Ureter (tissue), 1 donor: ENCODE measurements at regions not wholly inside any gene's neighbourhood (a gene's known extent, or its start where the extent isn't known, plus 50 kb on each side); places are given as distances from the start of the nearest gene placed in this dataset.

Experiments
- DNase-seq: peaks from one replicate; pipeline ENCODE4 v3.0.0-alpha.2; 2020; ENCODE audit warnings: low spot score
- donor health status: DM: yes; HTN: yes; CAD: no.

DNA sequence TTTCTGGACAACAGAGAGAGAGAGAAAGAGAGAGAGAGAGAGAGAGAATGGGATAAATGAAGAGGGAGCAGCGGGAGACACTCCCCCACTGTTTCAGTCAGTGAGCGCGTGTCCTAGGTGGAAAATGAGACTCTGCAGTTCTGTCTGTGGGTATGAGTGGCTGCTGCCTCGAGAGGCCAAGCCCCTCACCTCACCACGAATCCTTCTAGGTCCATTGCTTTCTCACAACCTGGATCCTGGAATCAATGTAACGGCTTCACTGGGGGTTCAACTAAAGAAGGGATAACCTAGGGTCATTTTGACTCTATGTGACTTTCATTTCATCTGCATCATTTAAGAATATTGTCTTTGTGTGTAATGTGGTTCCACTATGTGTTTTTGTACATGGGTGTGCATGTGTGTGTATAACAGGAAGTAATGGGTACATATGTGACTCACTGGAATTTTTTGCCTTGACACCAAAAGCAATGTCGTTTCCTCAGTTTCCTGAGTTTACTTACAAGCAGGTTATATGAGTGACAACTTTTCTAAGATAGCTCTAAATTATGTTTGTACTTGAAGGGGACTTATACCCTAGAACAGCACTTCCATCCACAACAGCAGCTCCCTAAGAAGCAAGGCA, 221.4 kb upstream of the TRIB2 start:
- no peak for DNase-seq

DNA sequence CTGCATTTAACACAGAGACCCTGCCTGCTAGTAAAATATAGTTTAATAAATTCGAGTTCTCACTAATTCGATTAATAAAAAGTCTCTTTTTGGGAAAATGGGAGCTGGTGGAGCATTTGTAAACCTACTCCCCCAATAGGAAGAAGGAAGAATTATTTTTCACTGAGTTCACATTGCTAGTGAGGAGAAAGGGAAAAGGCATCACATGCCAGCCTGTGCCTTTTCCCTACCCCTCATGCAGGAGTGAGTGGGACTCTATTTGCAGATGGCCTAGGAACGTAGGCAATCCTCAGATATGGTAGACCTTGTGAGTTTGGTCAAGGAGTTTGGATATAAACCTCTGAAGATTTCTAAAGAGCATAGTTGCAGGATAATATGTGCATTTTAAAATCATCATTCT, 218.4 kb upstream of the TRIB2 start:
- DNase-seq, result no peak

DNA sequence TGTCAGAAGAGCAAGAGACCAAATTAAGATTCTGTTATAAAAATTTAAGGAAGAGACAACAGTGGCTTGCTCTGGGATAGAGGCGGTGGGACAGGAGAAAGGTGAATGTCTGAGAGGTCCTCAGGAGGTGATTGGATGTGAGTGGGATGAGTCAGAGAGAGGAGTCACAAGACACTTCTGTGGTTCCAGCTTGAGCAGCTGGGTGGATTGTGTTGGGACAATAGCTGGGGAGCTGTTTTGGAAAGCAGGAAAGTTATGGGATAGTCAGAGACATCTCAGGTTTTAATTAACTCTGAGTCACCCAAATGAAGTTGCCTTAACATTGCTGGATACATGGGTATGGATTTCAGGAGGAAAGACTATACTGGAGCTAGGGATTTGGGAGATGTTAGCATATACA, 218.0 kb upstream of the TRIB2 start:
- no peak for DNase-seq

GRCh38 chr2:12500899-12501298, 215.8 kb upstream of the TRIB2 start:
- no peak for DNase-seq

DNA sequence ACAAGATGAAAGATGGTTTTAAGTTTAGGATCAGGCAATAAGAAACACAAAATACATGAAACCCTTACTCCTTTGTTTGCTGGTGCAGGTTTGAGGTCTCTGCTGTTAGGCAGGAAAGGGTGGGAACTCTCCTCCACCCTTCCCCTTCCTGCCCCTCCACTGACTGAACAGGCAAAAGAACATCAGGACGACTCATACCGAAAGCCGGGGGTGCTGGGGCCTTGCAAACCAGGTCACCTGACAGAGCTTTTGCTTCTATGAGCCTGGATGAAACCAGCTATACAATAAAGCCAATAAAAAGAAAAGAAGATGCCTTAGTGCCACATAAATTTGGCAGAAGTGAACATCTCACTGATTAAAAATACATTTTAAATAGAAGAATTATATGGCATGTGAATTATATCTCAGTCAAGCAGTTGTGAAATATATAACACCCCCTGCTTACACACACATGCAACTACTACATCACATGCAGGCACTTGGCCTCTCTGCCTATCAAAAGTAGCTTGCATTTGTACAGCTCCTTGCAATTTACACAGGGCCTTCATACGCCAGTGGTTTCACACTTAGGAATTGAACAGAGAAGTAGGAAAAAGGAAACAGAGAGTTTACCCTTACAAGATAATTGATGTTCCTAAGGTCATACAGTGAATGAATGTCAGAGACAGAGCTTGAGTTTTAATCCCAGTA, 215.1 kb upstream of the TRIB2 start:
- DNase-seq, result no peak

DNA sequence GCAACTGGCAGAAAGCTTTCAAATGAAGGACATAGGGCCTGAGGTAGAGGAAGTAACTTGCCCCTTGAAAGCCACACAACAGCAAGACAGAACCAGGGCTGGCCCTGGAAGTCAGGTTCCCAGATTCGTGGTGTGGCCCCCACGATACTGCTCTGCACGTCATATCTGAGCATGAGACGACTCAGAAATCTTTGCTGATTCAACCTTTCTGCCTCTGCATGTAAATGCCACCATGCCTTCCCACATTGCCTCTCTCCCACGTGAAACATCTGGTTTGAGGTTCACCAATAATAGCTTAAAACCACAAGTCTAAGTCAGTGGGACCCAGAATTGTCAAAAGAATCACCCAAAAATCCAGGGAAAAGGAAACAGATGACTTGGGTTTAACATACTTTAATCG, 214.0 kb upstream of the TRIB2 start:
- DNase-seq, result no peak

GRCh38 chr2:12504443-12504842, 212.3 kb upstream of the TRIB2 start:
- DNase-seq, result no peak

DNA sequence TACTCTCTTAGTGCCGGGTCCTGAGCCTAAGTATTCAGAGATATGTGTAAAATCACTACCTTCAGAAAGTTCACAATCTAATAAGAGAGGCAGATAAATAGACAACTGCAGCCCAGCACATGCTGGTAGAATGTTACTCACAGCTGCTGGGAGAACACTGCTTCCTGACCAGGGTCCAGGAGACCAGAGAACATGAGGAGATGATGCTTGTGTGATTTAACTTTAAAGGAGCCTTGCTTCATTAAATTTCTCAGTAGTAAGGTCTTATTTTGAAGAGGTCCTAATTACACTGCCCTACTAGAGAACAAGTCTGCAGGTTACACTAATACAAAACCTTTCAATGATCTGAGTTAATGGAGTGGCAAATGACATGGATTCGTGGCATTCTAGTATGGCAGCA, 209.9 kb upstream of the TRIB2 start:
- DNase-seq, result no peak

DNA sequence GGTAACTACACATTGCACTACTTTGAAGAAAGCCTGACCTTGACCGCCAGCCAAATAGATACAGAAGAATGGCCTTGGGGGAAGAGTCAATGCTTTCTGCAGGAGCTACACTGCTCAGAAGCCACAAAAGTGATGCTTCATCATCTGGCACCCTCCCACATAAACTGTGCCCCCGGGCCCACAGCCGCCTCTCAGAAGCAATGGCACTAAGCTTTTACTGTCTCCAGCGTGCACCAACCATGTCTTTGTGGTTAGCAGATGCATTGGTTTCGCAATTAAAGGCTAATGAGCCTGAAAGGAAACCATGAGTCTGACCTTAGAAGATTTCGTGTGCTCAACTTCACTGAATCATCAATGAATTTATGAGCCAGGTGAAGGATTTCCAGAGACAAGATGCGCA, 209.4 kb upstream of the TRIB2 start:
- no peak for DNase-seq

- DNase-seq, result no peak
Observed at GRCh38 chr2:12510070-12510469, 206.7 kb upstream of the TRIB2 start.

- no peak for DNase-seq
Observed at GRCh38 chr2:12513339-12513738, 203.4 kb upstream of the TRIB2 start.

GRCh38 chr2:12514168-12514567, 202.6 kb upstream of the TRIB2 start:
- no peak for DNase-seq

GRCh38 chr2:12514631-12515437, 201.9 kb upstream of the TRIB2 start:
- DNase-seq, result no peak

DNA sequence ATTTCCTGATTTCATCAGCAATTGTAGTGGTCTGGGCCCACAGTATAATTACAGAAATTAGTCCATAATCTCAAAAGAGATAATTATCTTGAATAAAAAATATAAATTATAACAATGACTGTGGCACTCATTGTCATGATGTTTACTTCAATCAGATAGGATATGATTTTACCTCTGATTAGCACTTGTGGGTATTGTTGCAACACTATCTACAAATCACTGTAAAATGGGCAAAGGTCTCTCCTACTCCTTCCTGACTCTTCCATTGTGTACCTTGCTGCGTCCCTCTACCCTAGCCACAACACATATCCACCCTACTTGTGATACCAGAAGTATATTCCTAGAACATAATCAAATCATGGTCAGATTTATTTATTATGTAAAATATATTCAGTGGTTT, 200.9 kb upstream of the TRIB2 start:
- no peak for DNase-seq

DNA sequence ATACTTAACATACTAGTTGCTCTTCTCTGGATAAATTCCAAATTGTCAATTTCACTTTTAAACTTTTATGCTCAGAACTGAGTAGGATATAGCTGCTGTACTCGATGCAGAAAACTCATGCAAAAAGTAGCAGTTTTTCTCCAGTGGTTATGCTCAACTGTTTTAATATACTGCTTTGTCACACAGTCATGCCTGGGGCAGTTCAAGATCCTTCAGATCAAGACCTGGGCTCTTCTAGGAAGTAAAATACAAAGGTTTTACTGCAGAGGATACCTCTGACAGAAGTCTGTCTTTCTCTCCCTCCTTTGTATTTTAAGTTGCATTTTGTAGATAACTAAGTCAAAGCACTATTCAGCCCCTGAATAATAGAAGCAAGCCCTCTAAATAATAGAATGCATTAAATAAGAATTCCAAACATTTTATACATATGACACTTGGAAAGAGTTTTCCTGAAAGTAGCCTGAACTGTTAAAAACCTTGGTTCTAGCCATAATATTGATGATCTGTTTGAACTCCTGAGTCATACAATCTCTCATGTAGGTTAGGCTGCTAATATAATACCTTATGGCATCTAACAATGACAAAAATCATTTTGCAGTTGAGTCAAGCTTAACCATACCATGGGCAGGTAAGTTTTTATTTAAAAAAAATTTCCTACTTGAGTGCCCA, 183.3 kb upstream of the TRIB2 start:
- no peak for DNase-seq

GRCh38 chr2:12534646-12535263, 182.0 kb upstream of the TRIB2 start:
- no peak for DNase-seq

GRCh38 chr2:12536976-12537375, 179.8 kb upstream of the TRIB2 start:
- DNase-seq, result no peak

DNA sequence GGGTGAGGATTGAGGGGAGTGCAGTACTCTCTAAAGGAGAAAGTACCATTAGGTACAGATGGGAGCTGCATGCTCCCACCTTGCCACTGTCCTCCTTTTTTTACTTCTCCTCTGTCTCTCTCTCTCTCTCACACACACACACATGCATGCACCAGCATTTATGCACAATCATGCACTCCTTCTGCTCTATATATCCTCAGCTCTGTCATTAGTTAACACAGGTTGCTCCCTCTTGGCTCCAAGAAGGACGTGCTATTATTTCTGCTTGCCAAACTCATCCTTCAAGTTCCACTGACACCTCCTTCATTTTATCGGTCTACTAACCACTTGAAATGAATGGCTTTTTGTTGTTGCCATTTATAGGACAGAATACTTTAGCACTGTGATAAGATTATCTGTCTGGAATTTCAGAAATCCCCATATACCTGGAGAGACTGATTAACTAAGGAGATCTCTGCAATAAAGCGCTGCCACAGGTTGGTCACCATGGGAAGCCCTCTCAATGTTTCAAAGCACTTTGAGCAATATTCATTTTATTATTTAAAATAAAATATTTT, 178.5 kb upstream of the TRIB2 start:
- no peak for DNase-seq

DNA sequence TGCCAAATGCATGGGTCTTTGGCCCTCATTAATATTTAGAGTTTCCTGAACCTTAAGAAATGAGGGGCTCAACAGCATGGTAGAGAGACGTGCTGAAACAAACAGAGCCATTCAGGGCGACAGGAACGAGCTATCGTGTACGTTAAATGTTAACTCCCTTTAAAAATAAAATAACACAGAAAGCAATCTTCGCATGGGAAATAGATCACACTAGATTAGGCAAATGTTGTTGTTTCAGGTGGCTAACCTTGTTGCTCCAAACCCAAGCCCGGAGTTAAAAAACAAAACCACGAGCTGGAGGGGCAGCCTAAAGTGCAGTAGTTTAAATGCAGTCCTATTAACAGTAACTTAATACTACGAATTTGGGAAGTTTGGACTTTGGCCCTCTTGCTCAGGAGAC, 177.4 kb upstream of the TRIB2 start:
- DNase-seq, result no peak

DNA sequence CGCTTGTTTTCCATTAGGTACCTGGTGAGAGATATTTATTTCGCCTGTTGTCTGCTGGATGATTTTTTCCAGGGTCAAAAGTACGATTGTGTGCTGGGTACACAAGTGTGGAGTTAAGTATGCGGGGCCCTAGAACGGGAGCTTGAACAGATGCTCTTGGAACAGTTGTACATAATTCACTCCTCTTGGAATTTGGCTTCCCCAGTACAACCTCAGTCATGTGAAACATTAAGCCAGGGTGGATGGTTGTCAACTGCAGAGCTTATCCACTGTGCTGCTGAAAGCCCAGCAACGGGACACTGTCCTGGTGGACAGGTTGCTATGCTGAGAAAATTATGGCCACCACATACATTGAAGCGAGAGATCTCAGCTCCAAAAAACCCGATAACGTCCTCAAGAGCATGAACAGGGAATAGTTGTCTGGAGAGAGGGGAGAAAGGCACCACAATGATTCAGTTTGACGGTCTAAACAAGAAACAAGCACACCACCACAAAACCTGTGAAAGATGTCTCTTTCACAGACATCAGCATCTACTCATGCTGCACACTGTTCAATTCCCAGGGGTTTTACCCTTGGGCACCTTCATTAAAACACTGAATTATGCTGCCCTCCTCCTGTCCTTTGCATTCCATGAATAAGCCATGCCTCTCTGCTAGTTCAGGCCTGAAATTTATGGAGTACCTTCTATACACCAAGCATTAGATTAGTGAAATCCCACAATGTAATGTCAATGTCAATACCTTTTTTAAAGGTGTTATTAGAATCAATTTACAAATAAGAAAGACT, 176.8 kb upstream of the TRIB2 start:
- no peak for DNase-seq
